Endodermal cell (in vitro differentiated cells): ENCODE measurements at regions not wholly inside any gene's neighbourhood (a gene's known extent, or its start where the extent isn't known, plus 50 kb on each side); places are given as distances from the start of the nearest gene placed in this dataset.

Experiments
- DNase-seq: peaks from one replicate; pipeline ENCODE4 v3.0.0-alpha.2; 2017
- H3K27ac ChIP-seq: 2 replicates; pipeline ENCODE4 v1.5.1; 2013; ENCODE audit warnings: mild to moderate bottlenecking, low read depth, low read length, moderate library complexity
- H3K27me3 ChIP-seq: 2 replicates; pipeline ENCODE4 v1.6.1; 2013; ENCODE audit warnings: mild to moderate bottlenecking, low read length, moderate library complexity; ENCODE audit not compliant: insufficient read depth, control insufficient read depth, poor library complexity, severe bottlenecking
- H3K36me3 ChIP-seq: 2 replicates; pipeline ENCODE4 v1.7.0; 2013; ENCODE audit warnings: mild to moderate bottlenecking, low read length, moderate library complexity; ENCODE audit not compliant: control insufficient read depth, insufficient read depth
- H3K4me1 ChIP-seq: one replicate; pipeline ENCODE4 v1.7.0; 2013; ENCODE audit warnings: low read length; ENCODE audit not compliant: control insufficient read depth, insufficient read depth
- H3K4me3 ChIP-seq: 2 replicates; pipeline ENCODE4 v1.5.1; 2013; ENCODE audit warnings: mild to moderate bottlenecking, low read length, moderate library complexity
- H3K9ac ChIP-seq: 2 replicates; pipeline ENCODE4 v1.6.1; 2013; ENCODE audit warnings: mild to moderate bottlenecking, low read length, moderate library complexity; ENCODE audit not compliant: poor library complexity, severe bottlenecking; ENCODE audit errors: extremely low read depth
- H3K9me3 ChIP-seq: 2 replicates; pipeline ENCODE4 v1.6.1; 2013; ENCODE audit warnings: mild to moderate bottlenecking, low read length, moderate library complexity; ENCODE audit not compliant: control insufficient read depth
- H3K27ac Mint-ChIP-seq: 2 replicates; pipeline ENCODE4 v1.8.0; 2020; ENCODE audit warnings: mixed read lengths
- H3K27me3 Mint-ChIP-seq: 2 replicates; pipeline ENCODE4 v1.8.0; 2021; ENCODE audit warnings: mild to moderate bottlenecking, mixed read lengths; ENCODE audit not compliant: insufficient read depth
- H3K36me3 Mint-ChIP-seq: 2 replicates; pipeline ENCODE4 v1.8.0; 2020; ENCODE audit warnings: low read depth, mixed read lengths
- H3K4me1 Mint-ChIP-seq: 2 replicates; pipeline ENCODE4 v1.8.0; 2020; ENCODE audit warnings: mixed read lengths
- H3K4me3 Mint-ChIP-seq: 2 replicates; pipeline ENCODE4 v1.8.0; 2020; ENCODE audit warnings: mild to moderate bottlenecking, moderate library complexity, mixed read lengths
- H3K9me3 Mint-ChIP-seq: 2 replicates; pipeline ENCODE4 v1.8.0; 2020; ENCODE audit warnings: mild to moderate bottlenecking, mixed read lengths
- WGBS, 2 experiments: methylation state at CpG; one replicate each; pipeline versions ENCODE4 v1.1.5 to v1.1.7; 2013; ENCODE audit warnings: missing lambda C conversion rate in 2 of 2, mixed read lengths in 1 of 2; ENCODE audit not compliant: insufficient coverage in 1 of 2, insufficient read length in 1 of 2; 5-methylcytosine and 5-hydroxymethylcytosine counted together
- TF ChIP-seq, protein P1 (sequence below): fragments of 200-600 bp; sonication (generic); conservative IDR thresholded peaks from 2 replicates; pipeline ENCODE4 v1.5.0; 2021; ENCODE audit warnings: antibody characterized with exemption, mild to moderate bottlenecking

GRCh38 chr1:113185463-113186104, 112.6 kb downstream of the LRIG2 start:
- Mint-ChIP-seq H3K36me3 (no peaks in the 10 kb centered on the region), H3K27me3 (no peaks in the 10 kb centered on the region), H3K9me3 (peaks cover 9% of the 10 kb centered on the region), H3K4me3 (no peak overlapping the region), H3K4me1 (no peaks in the 10 kb centered on the region), H3K27ac (no peak overlapping the region)
- Histone ChIP-seq H3K4me3 (no peak overlapping the region), H3K9me3 (no peaks in the 10 kb centered on the region), H3K27me3 (no peaks in the 10 kb centered on the region), H3K9ac (no peak overlapping the region), H3K27ac (no peak overlapping the region), H3K36me3 (no peaks in the 10 kb centered on the region), H3K4me1 (no peaks in the 10 kb centered on the region)
- WGBS, 2 experiments, result 93 to 100% methylated on average over 1 to 2 of the region's 2 CpGs
- TF ChIP-seq, protein P1, sequence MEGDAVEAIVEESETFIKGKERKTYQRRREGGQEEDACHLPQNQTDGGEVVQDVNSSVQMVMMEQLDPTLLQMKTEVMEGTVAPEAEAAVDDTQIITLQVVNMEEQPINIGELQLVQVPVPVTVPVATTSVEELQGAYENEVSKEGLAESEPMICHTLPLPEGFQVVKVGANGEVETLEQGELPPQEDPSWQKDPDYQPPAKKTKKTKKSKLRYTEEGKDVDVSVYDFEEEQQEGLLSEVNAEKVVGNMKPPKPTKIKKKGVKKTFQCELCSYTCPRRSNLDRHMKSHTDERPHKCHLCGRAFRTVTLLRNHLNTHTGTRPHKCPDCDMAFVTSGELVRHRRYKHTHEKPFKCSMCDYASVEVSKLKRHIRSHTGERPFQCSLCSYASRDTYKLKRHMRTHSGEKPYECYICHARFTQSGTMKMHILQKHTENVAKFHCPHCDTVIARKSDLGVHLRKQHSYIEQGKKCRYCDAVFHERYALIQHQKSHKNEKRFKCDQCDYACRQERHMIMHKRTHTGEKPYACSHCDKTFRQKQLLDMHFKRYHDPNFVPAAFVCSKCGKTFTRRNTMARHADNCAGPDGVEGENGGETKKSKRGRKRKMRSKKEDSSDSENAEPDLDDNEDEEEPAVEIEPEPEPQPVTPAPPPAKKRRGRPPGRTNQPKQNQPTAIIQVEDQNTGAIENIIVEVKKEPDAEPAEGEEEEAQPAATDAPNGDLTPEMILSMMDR, result no peak
- no peak for DNase-seq

DNA sequence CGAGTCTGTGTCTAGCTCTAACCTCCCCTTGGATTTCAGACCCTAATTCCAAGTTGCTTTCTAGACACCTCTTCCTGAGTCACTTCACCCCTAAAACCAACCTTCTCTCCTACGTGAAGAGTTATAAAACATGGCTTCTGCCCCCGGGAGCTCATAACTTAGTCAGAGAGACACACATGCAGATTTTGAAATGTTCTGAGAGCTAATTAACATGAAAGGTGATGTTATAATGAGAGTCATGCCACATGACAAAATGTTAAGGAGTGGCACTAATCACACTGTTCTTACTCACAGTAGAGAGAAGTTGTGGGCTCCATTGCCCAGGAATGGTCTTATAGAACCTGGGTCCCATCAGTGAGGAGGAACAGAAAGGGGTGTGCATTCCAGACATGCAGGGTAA, 117.1 kb downstream of the LRIG2 start:
- no peaks in the 10 kb centered on the region for H3K4me1 Mint-ChIP-seq
- Histone ChIP-seq H3K27me3 (no peaks in the 10 kb centered on the region), H3K9ac (no peak overlapping the region), H3K4me3 (no peak overlapping the region), H3K4me1 (no peaks in the 10 kb centered on the region), H3K9me3 (no peaks in the 10 kb centered on the region), H3K27ac (no peak overlapping the region), H3K36me3 (no peaks in the 10 kb centered on the region)
- no peaks in the 10 kb centered on the region for H3K27me3 Mint-ChIP-seq
- TF ChIP-seq, protein P1, result no peak
- no peak overlapping the region for H3K27ac Mint-ChIP-seq
- no peaks in the 10 kb centered on the region for H3K36me3 Mint-ChIP-seq
- 95% methylated on average over 3 of the region's 3 CpGs; no CpG with 5 or more reads in 1 of the 2 experiments for WGBS, 2 experiments
- no peak for DNase-seq
- H3K9me3 Mint-ChIP-seq, result peaks cover 7% of the 10 kb centered on the region
- no peak overlapping the region for H3K4me3 Mint-ChIP-seq

DNA sequence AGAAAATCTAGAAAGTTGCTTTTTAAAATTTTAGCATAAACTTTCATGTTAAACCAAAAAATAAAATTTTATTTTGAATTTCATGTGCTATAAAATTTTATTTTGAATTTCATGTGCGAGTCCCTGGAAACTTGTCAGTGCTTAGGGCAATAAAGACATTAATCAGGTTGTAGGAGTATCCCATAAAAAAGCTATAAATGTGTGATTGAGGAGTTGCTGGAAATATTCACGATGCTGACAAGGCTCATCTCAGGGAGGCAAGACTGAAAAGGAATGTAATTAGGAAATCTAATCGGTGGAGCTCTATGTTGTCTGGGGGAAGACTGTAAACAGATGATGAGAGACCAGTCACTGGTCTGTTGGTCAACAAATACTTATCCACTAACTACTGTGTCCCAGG, 117.9 kb downstream of the LRIG2 start:
- TF ChIP-seq, protein P1, result no peak
- H3K27ac Mint-ChIP-seq, result no peak overlapping the region
- peaks cover 7% of the 10 kb centered on the region for H3K9me3 Mint-ChIP-seq
- no peaks in the 10 kb centered on the region for H3K36me3 Mint-ChIP-seq
- no peak overlapping the region for H3K4me3 ChIP-seq
- H3K27me3 ChIP-seq, result no peaks in the 10 kb centered on the region
- no peak overlapping the region for H3K9ac ChIP-seq
- no peaks in the 10 kb centered on the region for H3K27me3 Mint-ChIP-seq
- no peaks in the 10 kb centered on the region for H3K36me3 ChIP-seq
- H3K4me1 ChIP-seq, result no peaks in the 10 kb centered on the region
- no peak overlapping the region for H3K4me3 Mint-ChIP-seq
- no peaks in the 10 kb centered on the region for H3K9me3 ChIP-seq
- DNase-seq, result no peak
- no peak overlapping the region for H3K27ac ChIP-seq
- H3K4me1 Mint-ChIP-seq, result peaks cover under 1% of the 10 kb centered on the region
- WGBS, 2 experiments, result 85 to 94% methylated on average over 1 to 3 of the region's 3 CpGs
